GM19438 (cell line): ENCODE measurements at regions not wholly inside any gene's neighbourhood (a gene's known extent, or its start where the extent isn't known, plus 50 kb on each side); places are given as distances from the start of the nearest gene placed in this dataset.
"Not testable (repeated sequence)": the region's sequence is repeated elsewhere in the genome, so short reads cannot be mapped to it uniquely, and the experiment has no call there.

Source experiments
- ATAC-seq: cut with Tn5 transposase; IDR thresholded peaks from one replicate; pipeline ENCODE4 v1.9.1; 2021; ENCODE audit warnings: low read depth; ENCODE audit not compliant: unreplicated experiment

GRCh38 chr13:55538424-55538823 is 1602.3 kb upstream of the PRR20A start:
- no peak for ATAC-seq

- no peak for ATAC-seq
Observed at GRCh38 chr13:55543053-55543452, 1597.7 kb upstream of the PRR20A start.

GRCh38 chr13:55550624-55551023 is 1590.1 kb upstream of the PRR20A start:
- ATAC-seq: no peak

DNA sequence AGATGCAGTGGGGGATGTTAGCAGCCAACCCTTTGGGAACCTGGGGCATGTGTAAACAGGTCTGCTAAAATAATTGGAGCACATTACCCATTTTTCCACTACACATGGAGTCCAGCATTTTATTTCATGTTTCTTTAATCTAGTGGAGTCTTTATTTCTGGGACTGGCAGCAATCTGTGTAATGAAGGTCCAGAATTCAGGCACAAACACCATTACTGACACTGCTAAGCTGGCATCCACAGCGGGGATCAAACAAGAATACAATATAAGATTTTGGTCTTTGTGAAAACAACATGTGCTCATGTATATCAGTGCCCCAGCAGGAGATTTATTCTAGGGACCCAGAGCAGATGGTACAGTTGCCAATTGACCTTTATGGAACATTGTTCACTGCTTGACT is 1587.0 kb upstream of the PRR20A start:
- no peak for ATAC-seq

- ATAC-seq: no peak
Observed at GRCh38 chr13:55554741-55555140, 1586.0 kb upstream of the PRR20A start.

DNA sequence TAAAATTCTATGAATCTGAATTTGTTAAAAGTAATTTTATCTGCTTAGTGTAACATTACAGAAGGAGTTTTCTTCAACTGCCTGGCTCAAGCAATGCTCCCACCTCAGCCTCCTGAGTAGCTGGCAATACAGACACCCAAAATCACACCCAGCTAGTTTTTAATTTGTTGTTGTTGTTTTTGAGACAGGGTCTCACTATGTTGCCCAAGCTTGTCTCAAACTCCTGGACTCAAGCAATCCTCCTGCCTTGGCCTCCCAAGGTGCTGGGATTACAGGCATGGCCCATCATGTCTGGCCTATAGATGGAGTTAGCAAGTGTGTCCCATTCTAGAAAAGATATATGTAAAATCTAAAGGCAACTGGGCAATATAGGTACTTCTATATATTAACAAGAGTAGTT is 1580.4 kb upstream of the PRR20A start:
- ATAC-seq: no peak

DNA sequence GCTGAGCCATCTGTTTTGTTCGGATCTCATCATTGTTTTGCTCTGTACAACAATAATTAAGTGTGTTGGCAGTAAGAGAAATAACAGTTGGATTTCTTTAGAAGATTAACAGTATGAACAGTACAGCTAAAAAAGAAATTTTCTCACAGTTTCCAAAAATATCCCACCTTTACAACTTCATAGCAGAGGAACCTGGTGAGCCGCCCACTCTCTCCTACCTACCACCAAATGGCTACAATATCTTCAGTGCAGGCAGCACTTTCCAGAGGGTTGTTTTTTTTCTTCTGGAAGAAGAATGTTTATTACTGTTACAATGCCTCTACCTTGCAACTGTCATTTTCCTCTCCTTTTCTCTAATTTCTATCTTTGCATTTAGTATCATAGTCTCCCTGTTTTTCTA is 1577.5 kb upstream of the PRR20A start:
- no peak for ATAC-seq

DNA sequence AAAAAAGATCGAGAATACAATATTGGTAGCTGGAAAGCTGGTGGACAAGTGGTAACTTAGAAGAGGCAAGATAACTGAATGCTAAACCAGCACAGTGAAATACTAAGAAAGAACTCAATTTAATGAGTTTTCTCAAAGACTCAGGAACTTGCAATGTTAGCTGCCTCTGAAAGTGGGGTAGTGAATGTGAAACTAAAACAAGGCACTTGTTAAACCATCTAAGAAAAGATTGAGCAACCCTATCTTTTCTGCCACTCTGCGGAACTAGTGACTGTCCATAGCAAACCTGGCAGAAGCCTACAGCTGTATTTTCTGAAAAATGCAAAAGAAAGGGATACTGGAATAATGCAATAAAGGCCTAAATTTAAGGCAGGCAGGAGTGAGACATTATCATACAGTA is 1574.4 kb upstream of the PRR20A start:
- no peak for ATAC-seq

DNA sequence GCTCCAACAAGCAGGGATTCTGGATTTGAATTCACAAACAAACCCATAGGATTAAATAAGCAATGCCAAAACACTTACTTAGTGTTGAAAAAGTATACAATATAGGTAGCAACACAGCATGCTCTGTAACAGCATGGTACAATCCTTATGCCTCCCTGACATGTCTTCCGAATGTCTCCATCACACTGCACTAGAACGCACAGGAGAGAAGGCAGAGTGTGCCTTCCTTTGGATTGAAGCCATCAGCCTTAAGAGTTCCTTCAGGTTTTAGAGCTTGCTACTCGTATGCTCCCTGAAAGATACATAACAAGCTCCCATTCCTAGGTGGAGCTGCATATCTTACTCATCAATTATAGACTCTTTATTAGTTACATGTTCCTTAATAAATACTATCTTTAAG is 1573.9 kb upstream of the PRR20A start:
- no peak for ATAC-seq

DNA sequence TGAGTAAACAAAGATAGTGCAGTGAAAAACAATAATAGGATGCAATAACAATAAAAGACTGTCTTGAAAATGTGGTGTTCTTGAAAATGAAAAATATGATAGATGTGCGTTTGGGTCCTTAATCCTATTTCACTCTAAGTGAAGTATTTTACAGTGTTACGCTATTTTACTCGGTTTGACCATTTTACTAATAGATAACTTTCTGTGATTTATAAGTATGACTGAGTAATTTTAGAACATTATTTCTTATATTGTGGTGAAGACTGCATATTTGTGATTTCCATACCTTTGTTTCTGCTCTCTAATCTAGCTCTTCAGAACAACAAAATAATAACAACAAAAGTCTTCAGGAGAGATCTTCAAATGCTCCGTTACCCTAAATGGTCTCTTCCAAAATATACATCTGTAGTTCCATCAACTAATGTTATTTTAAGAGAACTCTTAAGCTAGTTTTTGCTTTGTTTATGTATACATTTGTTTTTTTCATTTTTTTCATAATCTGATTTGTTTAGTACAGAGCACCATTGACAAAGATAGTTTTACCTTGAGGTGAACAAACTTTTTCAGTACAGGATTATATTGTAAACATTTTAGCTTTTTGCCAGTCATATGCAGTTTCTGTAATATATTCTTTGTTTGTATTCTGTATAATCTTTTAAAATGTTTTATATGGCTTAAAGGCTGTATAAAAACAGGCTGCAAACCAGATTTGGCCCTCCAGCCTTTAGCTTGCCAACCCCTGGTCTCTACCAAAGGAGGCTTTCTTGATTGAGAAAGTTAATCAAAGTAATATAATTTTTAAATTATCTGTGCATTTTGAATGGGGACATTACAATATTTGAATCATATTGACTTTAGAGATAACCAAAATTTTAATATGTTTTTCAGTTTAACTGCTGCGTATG is 1572.7 kb upstream of the PRR20A start:
- ATAC-seq: no peak

- no peak for ATAC-seq
Observed at GRCh38 chr13:55569082-55569481, 1571.6 kb upstream of the PRR20A start.

DNA sequence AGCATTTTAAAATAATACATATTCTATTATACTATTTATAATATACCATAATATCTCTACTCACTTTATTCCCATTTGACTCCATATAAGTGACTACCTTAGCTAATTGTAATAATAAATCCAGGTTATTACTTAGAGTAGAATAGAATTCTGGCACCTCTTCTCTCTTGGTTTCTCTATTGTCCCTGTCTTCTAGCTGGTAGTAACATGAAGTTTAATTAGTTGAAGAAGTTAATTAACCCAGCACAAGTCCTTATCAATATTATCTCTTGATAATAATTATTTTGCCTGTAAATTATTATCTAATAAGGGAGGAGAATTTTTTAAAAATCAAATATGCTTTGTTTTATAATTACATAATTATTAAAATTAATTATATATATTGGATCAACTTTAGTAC is 1571.2 kb upstream of the PRR20A start:
- no peak for ATAC-seq

DNA sequence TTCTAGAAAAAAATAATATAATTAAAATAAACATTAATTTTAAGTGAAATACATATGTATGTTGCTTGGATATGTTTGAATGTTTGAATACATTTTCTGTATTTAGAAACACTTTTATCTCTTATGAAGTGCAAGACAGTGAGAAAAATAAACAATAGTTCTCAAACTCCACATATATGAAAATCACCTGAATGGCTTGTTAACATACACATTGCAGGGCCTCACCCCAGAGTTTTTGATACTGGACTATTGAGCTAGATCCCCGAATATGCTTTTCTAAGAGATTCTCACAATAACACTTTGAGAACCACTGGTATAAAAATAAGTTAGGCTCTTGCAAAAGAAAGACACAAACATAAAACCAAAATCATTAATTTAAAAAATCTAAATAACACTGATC is 1570.3 kb upstream of the PRR20A start:
- ATAC-seq: no peak

- no peak for ATAC-seq
Observed at GRCh38 chr13:55571237-55571867, 1569.4 kb upstream of the PRR20A start.

GRCh38 chr13:55572408-55572807 is 1568.3 kb upstream of the PRR20A start:
- ATAC-seq: no peak

GRCh38 chr13:55572862-55573261 is 1567.9 kb upstream of the PRR20A start:
- ATAC-seq: no peak

DNA sequence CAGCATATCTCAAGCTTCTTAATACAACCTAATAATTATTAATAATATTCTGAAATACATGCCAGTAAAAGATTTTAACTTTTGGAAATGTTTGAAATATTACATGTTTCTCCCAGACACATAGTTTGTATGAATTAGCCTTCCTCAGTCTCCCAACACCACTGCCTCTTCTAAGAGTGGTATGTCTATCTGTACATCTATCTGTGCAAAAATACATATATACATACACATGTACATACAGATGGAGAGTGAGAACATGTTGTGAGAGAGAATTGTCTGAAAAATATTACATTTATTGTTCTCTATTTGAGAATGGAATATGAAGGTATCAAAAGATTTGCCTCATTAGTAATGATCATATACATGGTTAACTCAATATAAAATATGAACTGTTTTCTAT is 1567.2 kb upstream of the PRR20A start:
- no peak for ATAC-seq

DNA sequence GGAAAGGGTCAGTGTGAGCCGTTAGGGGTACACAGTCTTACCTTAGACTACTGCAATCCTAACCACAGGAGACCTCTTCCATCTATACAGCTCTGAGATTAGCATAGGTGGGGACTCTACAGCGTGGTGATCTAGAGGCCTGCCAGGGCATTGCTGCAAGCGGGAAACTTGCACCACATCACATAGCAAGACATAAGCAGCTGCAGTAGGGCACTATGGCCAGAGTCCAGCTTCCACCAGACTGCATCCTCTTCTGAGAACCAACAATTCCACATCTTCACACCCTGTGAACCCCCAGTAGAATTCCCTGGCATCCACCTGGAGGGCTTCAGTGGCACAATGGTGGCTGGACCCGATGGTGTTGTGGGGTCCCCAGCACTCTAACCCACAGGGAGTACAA is 1564.3 kb upstream of the PRR20A start:
- ATAC-seq: no peak

DNA sequence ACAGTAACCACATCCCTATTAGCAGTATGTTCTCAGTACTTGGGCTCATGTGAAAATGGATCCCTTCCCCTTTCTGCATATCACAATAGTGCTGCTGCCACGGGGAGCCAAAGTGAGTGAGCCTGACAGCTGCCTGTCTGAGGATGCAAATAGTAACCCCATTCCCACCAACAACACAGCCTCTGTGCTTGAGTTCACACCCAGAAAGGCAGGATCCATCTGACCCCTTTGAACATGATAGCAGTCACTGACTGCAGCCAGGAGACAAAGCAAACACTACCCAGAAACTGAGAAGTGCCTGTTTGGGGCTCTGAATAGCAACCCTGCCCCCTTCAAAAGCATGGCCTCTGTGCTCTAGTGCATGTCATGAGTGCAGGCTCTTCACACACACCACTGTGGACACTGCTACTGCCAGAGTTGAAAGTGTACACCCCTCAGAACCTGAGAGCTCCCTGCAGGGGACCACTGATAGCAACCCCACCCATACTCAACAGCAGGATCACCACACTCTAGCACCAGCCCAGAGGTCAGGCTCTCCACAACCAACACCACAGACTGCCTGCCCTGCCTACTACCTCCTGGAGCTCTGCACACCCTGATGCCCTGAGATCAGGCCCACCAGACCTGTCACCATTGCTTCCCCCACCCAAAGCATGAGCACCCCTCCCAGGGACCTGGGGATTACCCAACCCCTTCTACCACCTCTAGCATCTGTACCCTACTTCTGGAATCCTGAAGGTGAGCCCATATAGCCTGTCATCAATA is 1563.5 kb upstream of the PRR20A start:
- ATAC-seq: no peak

DNA sequence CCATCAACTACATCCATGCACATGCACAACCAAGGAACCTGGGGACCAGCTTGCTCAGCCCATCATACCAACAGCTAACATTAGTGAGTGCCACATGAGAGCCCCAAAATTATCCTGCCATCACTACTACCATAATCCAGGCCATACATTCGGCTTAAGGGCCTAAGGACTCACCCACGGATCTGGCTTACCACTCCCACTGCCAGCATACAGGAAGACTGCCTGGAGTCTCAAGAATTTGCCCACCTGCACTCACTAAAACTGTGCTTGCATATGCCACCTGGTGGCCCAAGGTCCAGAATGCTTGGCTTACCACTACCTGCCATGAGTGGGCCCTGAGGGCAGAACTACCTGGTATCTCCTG is 1562.9 kb upstream of the PRR20A start:
- no peak for ATAC-seq

- ATAC-seq: not testable (repeated sequence)
Observed at GRCh38 chr13:55582294-55582693, 1558.4 kb upstream of the PRR20A start.
